DND-41 (cell line): ENCODE measurements at regions not wholly inside any gene's neighbourhood (a gene's known extent, or its start where the extent isn't known, plus 50 kb on each side); places are given as distances from the start of the nearest gene placed in this dataset.

Source experiments
- ATAC-seq: fragments of 200-7000 bp; cut with Tn5 transposase; 3 replicates; pipeline ENCODE4 v1.9.1; 2021; ENCODE audit warnings: low read depth; ENCODE audit not compliant: insufficient read depth
- DNase-seq: peaks from one replicate; pipeline ENCODE4 v3.0.0-alpha.2; 2020
- H2AFZ ChIP-seq: 2 replicates; pipeline ENCODE4 v1.6.0; 2012; ENCODE audit warnings: low read depth, low read length
- H3K27ac ChIP-seq: 2 replicates; pipeline ENCODE4 v1.5.1; 2012; ENCODE audit warnings: low read length, inconsistent platforms
- H3K27me3 ChIP-seq: fragments of 200-600 bp; sonication (generic); 2 replicates; pipeline ENCODE4 v1.6.0; 2012; ENCODE audit warnings: low read length, mild to moderate bottlenecking, inconsistent platforms; ENCODE audit not compliant: insufficient read depth, poor library complexity
- H3K36me3 ChIP-seq: 2 replicates; pipeline ENCODE4 v1.5.1; 2012; ENCODE audit warnings: low read length, inconsistent platforms; ENCODE audit not compliant: insufficient read depth
- H3K4me1 ChIP-seq: 2 replicates; pipeline ENCODE4 v1.5.1; 2012; ENCODE audit warnings: mild to moderate bottlenecking, low read length; ENCODE audit not compliant: insufficient read depth
- H3K4me2 ChIP-seq: 2 replicates; pipeline ENCODE4 v1.6.0; 2012; ENCODE audit warnings: mild to moderate bottlenecking, moderate library complexity, low read length, inconsistent platforms; ENCODE audit not compliant: insufficient read depth
- H3K4me3 ChIP-seq, 2 experiments: fragments of 200-600 bp in 1 of 2; shearing (Covaris generic) in 1 of 2; 2 replicates each; pipeline ENCODE4 v1.5.1; 2012 to 2016; ENCODE audit warnings: inconsistent platforms in 2 of 2, low read length in 2 of 2, mild to moderate bottlenecking in 2 of 2, low read depth in 1 of 2, moderate library complexity in 1 of 2
- H3K79me2 ChIP-seq: 2 replicates; pipeline ENCODE4 v1.6.0; 2012; ENCODE audit warnings: low read length, inconsistent platforms; ENCODE audit not compliant: insufficient read depth
- H3K9ac ChIP-seq: 2 replicates; pipeline ENCODE4 v1.6.0; 2012; ENCODE audit warnings: low read depth, mild to moderate bottlenecking, inconsistent platforms, low read length, moderate library complexity
- H3K9me3 ChIP-seq: 2 replicates; pipeline ENCODE4 v1.5.1; 2012; ENCODE audit warnings: low read length, moderate library complexity, mild to moderate bottlenecking, inconsistent platforms; ENCODE audit not compliant: insufficient read depth, severe bottlenecking
- H4K20me1 ChIP-seq: 2 replicates; pipeline ENCODE4 v1.6.0; 2012; ENCODE audit warnings: low read length; ENCODE audit not compliant: insufficient read depth
- CTCF ChIP-seq: IDR thresholded peaks from 2 replicates; pipeline ENCODE4 v1.5.1; 2012; ENCODE audit warnings: borderline replicate concordance, low read length, moderate library complexity, mild to moderate bottlenecking; ENCODE audit not compliant: poor library complexity, severe bottlenecking; ENCODE audit errors: extremely low read depth
- EZH2 ChIP-seq: IDR thresholded peaks from 3 replicates; pipeline ENCODE4 v1.6.1; 2012; ENCODE audit warnings: borderline replicate concordance, low read depth, mild to moderate bottlenecking, moderate library complexity, low read length, inconsistent platforms; ENCODE audit not compliant: severe bottlenecking

- H3K4me2 ChIP-seq = no peak overlapping the region
- TF ChIP-seq EZH2 = no peak
- TF ChIP-seq CTCF = no peak
- ATAC-seq = no peak
- no peaks in the 10 kb centered on the region for H3K27me3 ChIP-seq
- no peaks in the 10 kb centered on the region for H3K9me3 ChIP-seq
- no peaks in the 10 kb centered on the region for H4K20me1 ChIP-seq
- H3K79me2 ChIP-seq = no peaks in the 10 kb centered on the region
- H3K9ac ChIP-seq = no peak overlapping the region
- H3K36me3 ChIP-seq = no peaks in the 10 kb centered on the region
- no peak overlapping the region for H3K4me3 ChIP-seq
- H3K4me1 ChIP-seq = peaks cover 38% of the 10 kb centered on the region
- DNase-seq = no peak
- no peak overlapping the region for H2AFZ ChIP-seq
- H3K27ac ChIP-seq = no peak overlapping the region
These were observed 327.3 kb downstream of the PTEN start for GRCh38 chr10:88190540-88191235.

- Histone ChIP-seq H2AFZ (peak overlapping the region; percentile 46), H3K4me1 (peaks cover 35% of the 10 kb centered on the region), H3K27ac (peak overlapping the region; percentile 85), H3K4me2 (peak overlapping the region; percentile 59; the same call in 1 of the 2 replicates), H3K9me3 (no peaks in the 10 kb centered on the region), H3K4me3 (no peak overlapping the region), H3K36me3 (no peaks in the 10 kb centered on the region), H4K20me1 (no peaks in the 10 kb centered on the region), H3K27me3 (no peaks in the 10 kb centered on the region), H3K9ac (peak overlapping the region; percentile 29), H3K79me2 (no peaks in the 10 kb centered on the region)
- DNase-seq (no peak), ATAC-seq (no peak)
- TF ChIP-seq EZH2 (no peak), CTCF (no peak)
These were observed 329.6 kb downstream of the PTEN start for GRCh38 chr10:88193018-88193417.

- DNase-seq (peak; percentile 90), ATAC-seq (peak; percentile 100)
- no peaks in the 10 kb centered on the region for H3K79me2 ChIP-seq
- H3K4me3 ChIP-seq = peak overlapping the region in 1 of 2 experiments; percentile 42; a peak in 2 of 4 replicates
- peak overlapping the region; percentile 29 for H3K9ac ChIP-seq
- H2AFZ ChIP-seq = peak overlapping the region; percentile 71
- peak overlapping the region; percentile 85 for H3K27ac ChIP-seq
- no peaks in the 10 kb centered on the region for H3K27me3 ChIP-seq
- peaks cover 35% of the 10 kb centered on the region for H3K4me1 ChIP-seq
- no peaks in the 10 kb centered on the region for H4K20me1 ChIP-seq
- H3K4me2 ChIP-seq = peak overlapping the region; percentile 59
- H3K36me3 ChIP-seq = no peaks in the 10 kb centered on the region
- H3K9me3 ChIP-seq = no peaks in the 10 kb centered on the region
- TF ChIP-seq CTCF (peak; percentile 32), EZH2 (no peak)
These were observed 330.8 kb downstream of the PTEN start for GRCh38 chr10:88194041-88194887.
